ENCODE measurements at regions not wholly inside any gene's neighbourhood (a gene's known extent, or its start where the extent isn't known, plus 50 kb on each side); places are given as distances from the start of the nearest gene placed in this dataset.

DNA sequence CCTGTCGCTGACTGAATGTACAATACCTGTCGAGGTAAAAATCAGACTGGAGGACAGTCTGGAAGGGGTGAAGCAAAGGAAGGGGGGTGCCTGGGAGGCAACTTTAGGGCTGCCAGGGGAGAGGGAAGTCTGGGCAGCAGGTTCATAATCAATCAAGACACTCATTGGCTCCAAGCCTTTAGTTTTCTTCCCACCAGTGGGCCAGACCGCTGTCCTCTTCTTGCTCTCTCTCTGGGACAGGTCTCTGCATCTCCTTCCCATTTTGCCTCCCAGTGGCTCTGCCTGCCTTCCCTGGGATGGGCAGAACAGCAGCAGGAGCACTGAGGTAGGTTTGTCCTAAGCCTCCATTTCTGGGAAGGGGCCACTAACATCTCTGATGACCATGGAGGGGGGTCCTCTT lies 206.5 kb downstream of the TTC8 start:
- no peak for TF ChIP-seq POLR2A (IDR thresholded peaks at IDR 0.05)
- TF ChIP-seq, protein P1, sequence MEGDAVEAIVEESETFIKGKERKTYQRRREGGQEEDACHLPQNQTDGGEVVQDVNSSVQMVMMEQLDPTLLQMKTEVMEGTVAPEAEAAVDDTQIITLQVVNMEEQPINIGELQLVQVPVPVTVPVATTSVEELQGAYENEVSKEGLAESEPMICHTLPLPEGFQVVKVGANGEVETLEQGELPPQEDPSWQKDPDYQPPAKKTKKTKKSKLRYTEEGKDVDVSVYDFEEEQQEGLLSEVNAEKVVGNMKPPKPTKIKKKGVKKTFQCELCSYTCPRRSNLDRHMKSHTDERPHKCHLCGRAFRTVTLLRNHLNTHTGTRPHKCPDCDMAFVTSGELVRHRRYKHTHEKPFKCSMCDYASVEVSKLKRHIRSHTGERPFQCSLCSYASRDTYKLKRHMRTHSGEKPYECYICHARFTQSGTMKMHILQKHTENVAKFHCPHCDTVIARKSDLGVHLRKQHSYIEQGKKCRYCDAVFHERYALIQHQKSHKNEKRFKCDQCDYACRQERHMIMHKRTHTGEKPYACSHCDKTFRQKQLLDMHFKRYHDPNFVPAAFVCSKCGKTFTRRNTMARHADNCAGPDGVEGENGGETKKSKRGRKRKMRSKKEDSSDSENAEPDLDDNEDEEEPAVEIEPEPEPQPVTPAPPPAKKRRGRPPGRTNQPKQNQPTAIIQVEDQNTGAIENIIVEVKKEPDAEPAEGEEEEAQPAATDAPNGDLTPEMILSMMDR (IDR thresholded peaks at IDR 0.05 in 4 of 5, conservative IDR thresholded peaks at IDR 0.05 in 1 of 5) = no peak

All from gastrocnemius medialis (tissue), 4 donors.